Right cardiac atrium (tissue), 5 donors: ENCODE measurements at regions not wholly inside any gene's neighbourhood (a gene's known extent, or its start where the extent isn't known, plus 50 kb on each side); places are given as distances from the start of the nearest gene placed in this dataset.

Experiments used
- ATAC-seq, 2 donors: fragments of 200-7000 bp; cut with Tn5 transposase; one replicate each; pipeline versions ENCODE4 v1.8.0 to v1.9.1; 2020; ENCODE audit warnings: moderate library complexity in 2 of 2, mild to moderate bottlenecking in 1 of 2
- DNase-seq, 3 donors: peaks; one replicate each; pipeline ENCODE4 v3.0.0-alpha.2; 2020
- H3K27ac ChIP-seq: one replicate; pipeline ENCODE4 v1.5.1; 2013; ENCODE audit warnings: mild to moderate bottlenecking, low read length, control low read depth, moderate library complexity
- H3K27me3 ChIP-seq: one replicate; pipeline ENCODE4 v1.6.1; 2013; ENCODE audit not compliant: control insufficient read depth, insufficient read depth
- H3K4me1 ChIP-seq: one replicate; pipeline ENCODE4 v1.6.1; 2013; ENCODE audit warnings: low read length; ENCODE audit not compliant: control insufficient read depth, insufficient read depth
- H3K4me3 ChIP-seq: one replicate; pipeline ENCODE4 v1.5.1; 2013; ENCODE audit warnings: low read length, control low read depth
- H3K9me3 ChIP-seq: one replicate; pipeline ENCODE4 v1.6.1; 2013; ENCODE audit warnings: low read length; ENCODE audit not compliant: control insufficient read depth
- WGBS: extraction: QIAGEN DNeasy Blood & Tissue Kit; methylation state at CpG from one replicate; pipeline ENCODE4 v1.1.7; 2013; 5-methylcytosine and 5-hydroxymethylcytosine counted together
- intact Hi-C, 4 donors: fragments of 100-400 bp; cut with DNase I; formaldehyde crosslinking; loops; one replicate each; pipeline versions ENCODE4 v1.11.0 to v1.14.0; 2022 to 2023
- donor health status: healthy with polysubstance abuse.
- donor health status: DM: no; HTN: yes; CAD: no.
- donor health status: DM: no; HTN: no; CAD: no.
- donor health status: DM: no; HTN: yes; CAD: no; lungs with severe emphysema.
- donor health status: DM: yes; HTN: yes; CAD: no.

GRCh38 chrX:40410859-40411258 lies 169.9 kb upstream of the ATP6AP2 start:
- no peak for ATAC-seq
- intact Hi-C loops = no loop called here

GRCh38 chrX:40406330-40406859 lies 174.4 kb upstream of the ATP6AP2 start:
- WGBS = 64% methylated on average over 4 of the region's 4 CpGs
- no peak for DNase-seq
- H3K9me3 ChIP-seq = no peaks in the 10 kb centered on the region
- H3K4me1 ChIP-seq = no peaks in the 10 kb centered on the region
- ATAC-seq = no peak
- intact Hi-C loops = no loop called here
- H3K27ac ChIP-seq = no peak overlapping the region
- no peak overlapping the region for H3K4me3 ChIP-seq
- H3K27me3 ChIP-seq = no peaks in the 10 kb centered on the region

More at GRCh38 chrX:40410859-40411258, 169.9 kb upstream of the ATP6AP2 start:
- Histone ChIP-seq H3K4me1 (no peaks in the 10 kb centered on the region), H3K27me3 (no peaks in the 10 kb centered on the region), H3K27ac (no peak overlapping the region), H3K9me3 (no peaks in the 10 kb centered on the region), H3K4me3 (no peak overlapping the region)
- 96% methylated on average over 2 of the region's 2 CpGs for WGBS
- DNase-seq = no peak

GRCh38 chrX:40405399-40405798 lies 175.4 kb upstream of the ATP6AP2 start:
- Histone ChIP-seq H3K9me3 (no peaks in the 10 kb centered on the region), H3K27me3 (no peaks in the 10 kb centered on the region), H3K4me1 (no peaks in the 10 kb centered on the region), H3K27ac (no peak overlapping the region), H3K4me3 (no peak overlapping the region)
- 99% methylated on average over 3 of the region's 3 CpGs for WGBS
- ATAC-seq (no peak), DNase-seq (no peak)
- intact Hi-C loops = no loop called here

GRCh38 chrX:40403757-40404156 lies 177.0 kb upstream of the ATP6AP2 start:
- DNase-seq = no peak
- 82% methylated on average over 7 of the region's 7 CpGs for WGBS
- Histone ChIP-seq H3K27me3 (no peaks in the 10 kb centered on the region), H3K4me3 (no peak overlapping the region), H3K4me1 (no peaks in the 10 kb centered on the region), H3K27ac (no peak overlapping the region), H3K9me3 (no peaks in the 10 kb centered on the region)
- intact Hi-C loops = no loop called here
- ATAC-seq = no peak

GRCh38 chrX:40402831-40403533 lies 177.8 kb upstream of the ATP6AP2 start:
- peak; percentile 68 to 77 for ATAC-seq
- no peaks in the 10 kb centered on the region for H3K27me3 ChIP-seq
- no peak overlapping the region for H3K4me3 ChIP-seq
- H3K4me1 ChIP-seq = no peaks in the 10 kb centered on the region
- 46% methylated on average over 12 of the region's 12 CpGs for WGBS
- H3K9me3 ChIP-seq = no peaks in the 10 kb centered on the region
- H3K27ac ChIP-seq = no peak overlapping the region
- DNase-seq = peak in 2 of 3 donors; percentile 24 to 64
- intact Hi-C loops = no loop called here

- no peak for DNase-seq
- H3K27ac ChIP-seq = no peak overlapping the region
- ATAC-seq = no peak
- 70% methylated on average over 2 of the region's 2 CpGs for WGBS
- no peaks in the 10 kb centered on the region for H3K9me3 ChIP-seq
- H3K4me1 ChIP-seq = no peaks in the 10 kb centered on the region
- intact Hi-C loops = no loop called here
- H3K4me3 ChIP-seq = no peak overlapping the region
- H3K27me3 ChIP-seq = no peaks in the 10 kb centered on the region
Measured at GRCh38 chrX:40395102-40395501, 185.7 kb upstream of the ATP6AP2 start.

GRCh38 chrX:40394302-40394701 lies 186.5 kb upstream of the ATP6AP2 start:
- Histone ChIP-seq H3K27me3 (no peaks in the 10 kb centered on the region), H3K27ac (no peak overlapping the region), H3K4me3 (no peak overlapping the region), H3K4me1 (no peaks in the 10 kb centered on the region), H3K9me3 (no peaks in the 10 kb centered on the region)
- intact Hi-C loops = no loop called here
- no peak for ATAC-seq
- WGBS = 94% methylated on average over 5 of the region's 5 CpGs
- no peak for DNase-seq

GRCh38 chrX:40392599-40392998 lies 188.2 kb upstream of the ATP6AP2 start:
- 48% methylated on average over 2 of the region's 2 CpGs for WGBS
- peak in 2 of 3 donors; percentile 60 to 70 for DNase-seq

GRCh38 chrX:40391662-40392061 lies 189.1 kb upstream of the ATP6AP2 start:
- no peak for DNase-seq
- Histone ChIP-seq H3K4me3 (no peak overlapping the region), H3K4me1 (no peaks in the 10 kb centered on the region), H3K9me3 (no peaks in the 10 kb centered on the region), H3K27ac (no peak overlapping the region), H3K27me3 (no peaks in the 10 kb centered on the region)
- WGBS = 49% methylated on average over 3 of the region's 3 CpGs
- intact Hi-C loops = no loop called here
- no peak for ATAC-seq

More at GRCh38 chrX:40392599-40392998, 188.2 kb upstream of the ATP6AP2 start:
- Histone ChIP-seq H3K4me3 (no peak overlapping the region), H3K27ac (no peak overlapping the region), H3K4me1 (no peaks in the 10 kb centered on the region), H3K9me3 (no peaks in the 10 kb centered on the region), H3K27me3 (no peaks in the 10 kb centered on the region)
- peak; percentile 62 to 87 for ATAC-seq
- intact Hi-C loops = no loop called here

- DNase-seq (no peak), ATAC-seq (no peak)
- intact Hi-C loops = no loop called here
- H3K9me3 ChIP-seq = no peaks in the 10 kb centered on the region
- 88% methylated on average over 2 of the region's 2 CpGs for WGBS
- no peaks in the 10 kb centered on the region for H3K27me3 ChIP-seq
- H3K4me1 ChIP-seq = no peaks in the 10 kb centered on the region
- H3K27ac ChIP-seq = no peak overlapping the region
- H3K4me3 ChIP-seq = no peak overlapping the region
Measured at GRCh38 chrX:40389555-40389954, 191.2 kb upstream of the ATP6AP2 start.

GRCh38 chrX:40388441-40388840 lies 192.3 kb upstream of the ATP6AP2 start:
- ATAC-seq (no peak), DNase-seq (no peak)
- Histone ChIP-seq H3K27me3 (no peaks in the 10 kb centered on the region), H3K4me1 (no peaks in the 10 kb centered on the region), H3K4me3 (no peak overlapping the region), H3K27ac (no peak overlapping the region), H3K9me3 (no peaks in the 10 kb centered on the region)
- intact Hi-C loops = no loop called here
- 95% methylated on average over 5 of the region's 5 CpGs for WGBS
